ENCODE measurements at regions not wholly inside any gene's neighbourhood (a gene's known extent, or its start where the extent isn't known, plus 50 kb on each side); places are given as distances from the start of the nearest gene placed in this dataset.

GRCh38 chr16:80058214-80058613, 457.7 kb upstream of the MAF start:
- no peaks in the 10 kb centered on the region for H3K27me3 Mint-ChIP-seq
- H3K4me3 Mint-ChIP-seq: no peak overlapping the region
- H3K27ac Mint-ChIP-seq: no peak overlapping the region
- H3K36me3 Mint-ChIP-seq (ENCODE audit: low read depth): no peaks in the 10 kb centered on the region
- H3K4me1 Mint-ChIP-seq (ENCODE audit: low read depth): no peaks in the 10 kb centered on the region
- H3K9me3 Mint-ChIP-seq: no peaks in the 10 kb centered on the region

GRCh38 chr16:80056324-80056723, 455.8 kb upstream of the MAF start:
- Mint-ChIP-seq H3K36me3 (ENCODE audit: low read depth) (no peaks in the 10 kb centered on the region), H3K27ac (no peak overlapping the region), H3K27me3 (no peaks in the 10 kb centered on the region), H3K4me1 (ENCODE audit: low read depth) (no peaks in the 10 kb centered on the region), H3K9me3 (no peaks in the 10 kb centered on the region), H3K4me3 (no peak overlapping the region)

GRCh38 chr16:80055831-80056230, 455.3 kb upstream of the MAF start:
- no peak overlapping the region for H3K27ac Mint-ChIP-seq
- H3K36me3 Mint-ChIP-seq (ENCODE audit: low read depth): no peaks in the 10 kb centered on the region
- no peak overlapping the region for H3K4me3 Mint-ChIP-seq
- H3K27me3 Mint-ChIP-seq: no peaks in the 10 kb centered on the region
- H3K4me1 Mint-ChIP-seq (ENCODE audit: low read depth): no peaks in the 10 kb centered on the region
- H3K9me3 Mint-ChIP-seq: no peaks in the 10 kb centered on the region

GRCh38 chr16:80054647-80055046, 454.1 kb upstream of the MAF start:
- no peak overlapping the region for H3K27ac Mint-ChIP-seq
- no peak overlapping the region for H3K4me3 Mint-ChIP-seq
- no peaks in the 10 kb centered on the region for H3K27me3 Mint-ChIP-seq
- no peaks in the 10 kb centered on the region for H3K4me1 Mint-ChIP-seq (ENCODE audit: low read depth)
- no peaks in the 10 kb centered on the region for H3K9me3 Mint-ChIP-seq
- no peaks in the 10 kb centered on the region for H3K36me3 Mint-ChIP-seq (ENCODE audit: low read depth)

- no peaks in the 10 kb centered on the region for H3K27me3 Mint-ChIP-seq
- no peaks in the 10 kb centered on the region for H3K9me3 Mint-ChIP-seq
- no peak overlapping the region for H3K4me3 Mint-ChIP-seq
- H3K27ac Mint-ChIP-seq: no peak overlapping the region
- H3K4me1 Mint-ChIP-seq (ENCODE audit: low read depth): no peaks in the 10 kb centered on the region
- H3K36me3 Mint-ChIP-seq (ENCODE audit: low read depth): no peaks in the 10 kb centered on the region
These were observed 450.5 kb upstream of the MAF start for GRCh38 chr16:80051040-80051439.

- no peak overlapping the region for H3K4me3 Mint-ChIP-seq
- H3K27ac Mint-ChIP-seq: no peak overlapping the region
- H3K27me3 Mint-ChIP-seq: peaks cover 2% of the 10 kb centered on the region
- H3K9me3 Mint-ChIP-seq: no peaks in the 10 kb centered on the region
- H3K4me1 Mint-ChIP-seq (ENCODE audit: low read depth): no peaks in the 10 kb centered on the region
- no peaks in the 10 kb centered on the region for H3K36me3 Mint-ChIP-seq (ENCODE audit: low read depth)
These were observed 447.7 kb upstream of the MAF start for GRCh38 chr16:80048250-80048649.

- no peaks in the 10 kb centered on the region for H3K9me3 Mint-ChIP-seq
- H3K4me1 Mint-ChIP-seq (ENCODE audit: low read depth): no peaks in the 10 kb centered on the region
- H3K27ac Mint-ChIP-seq: no peak overlapping the region
- peaks cover 6% of the 10 kb centered on the region for H3K27me3 Mint-ChIP-seq
- H3K4me3 Mint-ChIP-seq: no peak overlapping the region
- H3K36me3 Mint-ChIP-seq (ENCODE audit: low read depth): no peaks in the 10 kb centered on the region
These were observed 447.3 kb upstream of the MAF start for GRCh38 chr16:80047842-80048241.

- Mint-ChIP-seq H3K9me3 (no peaks in the 10 kb centered on the region), H3K27me3 (peaks cover 10% of the 10 kb centered on the region), H3K4me3 (no peak overlapping the region), H3K4me1 (ENCODE audit: low read depth) (no peaks in the 10 kb centered on the region), H3K27ac (no peak overlapping the region), H3K36me3 (ENCODE audit: low read depth) (no peaks in the 10 kb centered on the region)
These were observed 446.3 kb upstream of the MAF start for GRCh38 chr16:80046848-80047247.

- Mint-ChIP-seq H3K27ac (no peak overlapping the region), H3K9me3 (no peaks in the 10 kb centered on the region), H3K4me1 (ENCODE audit: low read depth) (no peaks in the 10 kb centered on the region), H3K36me3 (ENCODE audit: low read depth) (no peaks in the 10 kb centered on the region), H3K27me3 (peaks cover 10% of the 10 kb centered on the region), H3K4me3 (no peak overlapping the region)
These were observed 445.7 kb upstream of the MAF start for GRCh38 chr16:80046261-80046660.

GRCh38 chr16:80045861-80046260, 445.3 kb upstream of the MAF start:
- Mint-ChIP-seq H3K27ac (no peak overlapping the region), H3K9me3 (no peaks in the 10 kb centered on the region), H3K4me3 (no peak overlapping the region), H3K27me3 (peaks cover 10% of the 10 kb centered on the region), H3K36me3 (ENCODE audit: low read depth) (no peaks in the 10 kb centered on the region), H3K4me1 (ENCODE audit: low read depth) (no peaks in the 10 kb centered on the region)

GRCh38 chr16:80041410-80041809, 440.9 kb upstream of the MAF start:
- H3K4me1 Mint-ChIP-seq (ENCODE audit: low read depth): no peaks in the 10 kb centered on the region
- peaks cover 10% of the 10 kb centered on the region for H3K27me3 Mint-ChIP-seq
- H3K36me3 Mint-ChIP-seq (ENCODE audit: low read depth): no peaks in the 10 kb centered on the region
- no peak overlapping the region for H3K27ac Mint-ChIP-seq
- no peaks in the 10 kb centered on the region for H3K9me3 Mint-ChIP-seq
- H3K4me3 Mint-ChIP-seq: no peak overlapping the region

GRCh38 chr16:80040814-80041213, 440.3 kb upstream of the MAF start:
- Mint-ChIP-seq H3K36me3 (ENCODE audit: low read depth) (no peaks in the 10 kb centered on the region), H3K4me1 (ENCODE audit: low read depth) (no peaks in the 10 kb centered on the region), H3K27me3 (peaks cover 10% of the 10 kb centered on the region), H3K9me3 (no peaks in the 10 kb centered on the region), H3K4me3 (no peak overlapping the region), H3K27ac (no peak overlapping the region)

GRCh38 chr16:80040413-80040812, 439.9 kb upstream of the MAF start:
- no peak overlapping the region for H3K4me3 Mint-ChIP-seq
- no peaks in the 10 kb centered on the region for H3K4me1 Mint-ChIP-seq (ENCODE audit: low read depth)
- H3K36me3 Mint-ChIP-seq (ENCODE audit: low read depth): no peaks in the 10 kb centered on the region
- H3K9me3 Mint-ChIP-seq: no peaks in the 10 kb centered on the region
- no peak overlapping the region for H3K27ac Mint-ChIP-seq
- H3K27me3 Mint-ChIP-seq: peaks cover 10% of the 10 kb centered on the region

- no peaks in the 10 kb centered on the region for H3K4me1 Mint-ChIP-seq (ENCODE audit: low read depth)
- H3K36me3 Mint-ChIP-seq (ENCODE audit: low read depth): no peaks in the 10 kb centered on the region
- H3K27ac Mint-ChIP-seq: no peak overlapping the region
- H3K9me3 Mint-ChIP-seq: no peaks in the 10 kb centered on the region
- H3K4me3 Mint-ChIP-seq: no peak overlapping the region
- peaks cover 10% of the 10 kb centered on the region for H3K27me3 Mint-ChIP-seq
These were observed 439.2 kb upstream of the MAF start for GRCh38 chr16:80039777-80040176.

GRCh38 chr16:80038566-80038965, 438.0 kb upstream of the MAF start:
- no peaks in the 10 kb centered on the region for H3K36me3 Mint-ChIP-seq (ENCODE audit: low read depth)
- H3K4me1 Mint-ChIP-seq (ENCODE audit: low read depth): no peaks in the 10 kb centered on the region
- peaks cover 10% of the 10 kb centered on the region for H3K27me3 Mint-ChIP-seq
- H3K27ac Mint-ChIP-seq: no peak overlapping the region
- peaks cover 6% of the 10 kb centered on the region for H3K9me3 Mint-ChIP-seq
- H3K4me3 Mint-ChIP-seq: no peak overlapping the region

GRCh38 chr16:80034948-80035663, 434.6 kb upstream of the MAF start:
- no peaks in the 10 kb centered on the region for H3K27me3 Mint-ChIP-seq
- no peaks in the 10 kb centered on the region for H3K36me3 Mint-ChIP-seq (ENCODE audit: low read depth)
- no peak overlapping the region for H3K4me3 Mint-ChIP-seq
- H3K9me3 Mint-ChIP-seq: peaks cover 6% of the 10 kb centered on the region
- no peak overlapping the region for H3K27ac Mint-ChIP-seq
- H3K4me1 Mint-ChIP-seq (ENCODE audit: low read depth): no peaks in the 10 kb centered on the region
